HCT116 (cell line): ENCODE measurements at regions not wholly inside any gene's neighbourhood (a gene's known extent, or its start where the extent isn't known, plus 50 kb on each side); places are given as distances from the start of the nearest gene placed in this dataset.

Experiments
- POLR2A ChIP-seq: IDR thresholded peaks from 2 replicates; pipeline ENCODE4 v1.7.0; 2011; ENCODE audit warnings: borderline replicate concordance; ENCODE audit not compliant: insufficient read depth, insufficient read length; ENCODE audit errors: extremely low read depth
- POLR2AphosphoS5 ChIP-seq: IDR thresholded peaks from 2 replicates; pipeline ENCODE4 v1.6.1; 2011; ENCODE audit warnings: mild to moderate bottlenecking, low read depth, low read length, moderate library complexity
- SRF ChIP-seq: IDR thresholded peaks from 2 replicates; pipeline ENCODE4 v1.6.1; 2012; ENCODE audit warnings: low read depth

- TF ChIP-seq POLR2AphosphoS5 (no peak), SRF (no peak), POLR2A (no peak)
These were observed 70.8 kb upstream of the HHIP start for GRCh38 chr4:144575181-144575580.
